Activated CD4-positive, alpha-beta T cell treated with anti-CD3 and anti-CD28 coated beads for 36 hours (primary cell): ENCODE measurements at regions not wholly inside any gene's neighbourhood (a gene's known extent, or its start where the extent isn't known, plus 50 kb on each side); places are given as distances from the start of the nearest gene placed in this dataset.
"Not testable (repeated sequence)": the region's sequence is repeated elsewhere in the genome, so short reads cannot be mapped to it uniquely, and the experiment has no call there.

Experiments
- ATAC-seq: fragments of 200-7000 bp; cut with Tn5 transposase; one replicate; pipeline ENCODE4 v1.10.0; 2021; ENCODE audit warnings: mild to moderate bottlenecking, moderate library complexity
- CTCF ChIA-PET: fragments of 350-600 bp; sonication (Branson Sonifier 250); formaldehyde crosslinking; loops from one replicate; lab custom pipeline; 2021; ENCODE audit warnings: antibody characterized with exemption; lab: Charles Lee
- POLR2A ChIA-PET: fragments of 350-600 bp; sonication (Branson Sonifier 250); formaldehyde crosslinking; loops from one replicate; lab custom pipeline; 2021; ENCODE audit warnings: antibody characterized with exemption, inconsistent platforms; lab: Charles Lee
- DNase-seq: peaks from one replicate; pipeline ENCODE4 v3.0.0-alpha.2; 2020
- H3K27ac Mint-ChIP-seq: one replicate; pipeline ENCODE4 v1.8.0; 2021; ENCODE audit warnings: mixed read lengths
- H3K27me3 Mint-ChIP-seq: one replicate; pipeline ENCODE4 v1.8.0; 2021; ENCODE audit warnings: mixed read lengths
- H3K36me3 Mint-ChIP-seq: one replicate; pipeline ENCODE4 v1.8.0; 2021; ENCODE audit warnings: low read depth, mixed read lengths
- H3K4me1 Mint-ChIP-seq: one replicate; pipeline ENCODE4 v1.8.0; 2021; ENCODE audit warnings: mixed read lengths
- H3K4me3 Mint-ChIP-seq: one replicate; pipeline ENCODE4 v1.8.0; 2021; ENCODE audit warnings: mild to moderate bottlenecking, moderate library complexity, mixed read lengths
- H3K9me3 Mint-ChIP-seq: one replicate; pipeline ENCODE4 v1.8.0; 2021; ENCODE audit warnings: low read depth, mixed read lengths
- intact Hi-C, 2 experiments: fragments of 100-400 bp; cut with DNase I in 1 of 2; cut with micrococcal nuclease in 1 of 2; formaldehyde crosslinking; loops; one replicate each; pipeline versions ENCODE4 v1.14.2 to v1.15.1; 2022 to 2024; cut with DNase I, micrococcal nuclease

GRCh38 chr4:3639613-3640586 lies 107.7 kb upstream of the LRPAP1 start:
- Mint-ChIP-seq H3K4me1 (no peaks in the 10 kb centered on the region), H3K36me3 (no peaks in the 10 kb centered on the region), H3K4me3 (no peak overlapping the region), H3K27ac (no peak overlapping the region), H3K9me3 (no peaks in the 10 kb centered on the region), H3K27me3 (no peaks in the 10 kb centered on the region)
- ChIA-PET POLR2A (no interaction called here), CTCF (no interaction called here)
- intact Hi-C loops: no loop called here
- DNase-seq (no peak), ATAC-seq (no peak)

DNA sequence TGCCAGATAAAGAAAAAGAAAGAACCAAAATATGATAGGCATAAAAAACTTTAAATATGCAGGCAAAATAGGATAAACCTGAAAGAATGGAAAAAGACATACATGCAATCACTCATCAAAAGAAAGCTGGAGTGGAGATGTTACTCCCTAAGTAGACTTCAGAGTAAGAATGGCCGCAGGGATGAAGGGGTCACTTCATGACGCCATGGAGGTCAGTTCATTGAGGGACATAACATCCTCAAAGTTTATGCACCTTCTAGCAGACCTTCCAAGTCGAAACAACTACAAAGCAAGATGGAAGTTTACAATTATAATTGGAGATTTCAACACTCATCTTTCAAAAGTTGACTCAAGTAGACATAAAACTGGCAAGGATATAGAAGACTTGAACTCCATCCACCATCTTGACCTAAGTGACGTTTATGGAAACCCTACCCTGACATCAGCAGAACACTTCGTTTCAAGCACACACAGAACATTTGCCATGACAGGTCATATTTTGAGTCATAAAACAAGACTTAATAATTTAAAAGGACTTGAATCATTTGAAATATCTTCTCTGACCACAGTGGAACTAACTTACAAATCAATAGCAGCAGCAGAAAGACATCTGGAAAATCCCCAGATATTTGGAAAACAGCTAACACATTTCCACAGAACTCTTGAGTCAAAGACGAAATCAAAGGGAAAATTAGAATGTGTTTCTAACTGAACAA lies 106.0 kb upstream of the LRPAP1 start:
- no peaks in the 10 kb centered on the region for H3K9me3 Mint-ChIP-seq
- H3K27ac Mint-ChIP-seq: no peak overlapping the region
- no peaks in the 10 kb centered on the region for H3K4me1 Mint-ChIP-seq
- DNase-seq (no peak), ATAC-seq (no peak)
- H3K36me3 Mint-ChIP-seq: no peaks in the 10 kb centered on the region
- CTCF ChIA-PET: no interaction called here
- intact Hi-C loops: no loop called here
- H3K4me3 Mint-ChIP-seq: no peak overlapping the region
- H3K27me3 Mint-ChIP-seq: no peaks in the 10 kb centered on the region
- POLR2A ChIA-PET: no interaction called here

DNA sequence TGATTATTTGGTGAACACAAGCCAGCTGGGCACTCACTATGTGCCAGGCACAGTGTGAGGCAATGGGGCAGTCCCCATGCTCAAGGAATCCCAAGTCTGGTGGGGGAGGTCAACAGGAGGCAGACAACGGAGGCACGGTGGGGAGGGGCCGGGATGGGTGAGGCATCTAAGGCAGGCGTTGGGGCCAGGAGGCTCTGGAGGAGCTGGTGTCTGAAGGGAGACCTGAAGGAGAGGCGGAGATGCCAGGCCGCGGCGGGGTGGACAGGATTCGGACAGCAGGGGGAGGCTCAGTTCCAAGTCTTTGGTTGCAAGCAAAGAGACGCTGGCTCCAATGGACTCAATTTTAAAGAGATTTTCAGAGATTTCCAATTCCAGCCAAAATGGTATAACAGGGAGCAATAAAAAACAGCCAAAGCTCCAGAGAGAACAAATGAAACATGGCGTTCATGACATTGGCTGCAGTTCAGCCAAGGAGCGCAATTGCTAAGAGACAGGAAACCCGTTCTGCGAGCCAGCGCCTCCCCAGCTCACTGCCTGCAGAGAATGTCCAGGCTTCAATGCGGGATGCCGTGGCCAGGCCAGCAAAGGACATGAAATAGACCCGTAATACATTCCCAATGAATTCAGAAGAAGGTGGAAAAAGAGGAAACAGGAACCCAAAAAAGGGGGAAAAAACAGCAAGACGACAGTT lies 105.2 kb upstream of the LRPAP1 start:
- H3K27ac Mint-ChIP-seq: no peak overlapping the region
- intact Hi-C loops: no loop called here
- DNase-seq (no peak), ATAC-seq (no peak)
- no peaks in the 10 kb centered on the region for H3K36me3 Mint-ChIP-seq
- H3K4me1 Mint-ChIP-seq: no peaks in the 10 kb centered on the region
- CTCF ChIA-PET: no interaction called here
- H3K27me3 Mint-ChIP-seq: no peaks in the 10 kb centered on the region
- POLR2A ChIA-PET: no interaction called here
- H3K4me3 Mint-ChIP-seq: no peak overlapping the region
- no peaks in the 10 kb centered on the region for H3K9me3 Mint-ChIP-seq

DNA sequence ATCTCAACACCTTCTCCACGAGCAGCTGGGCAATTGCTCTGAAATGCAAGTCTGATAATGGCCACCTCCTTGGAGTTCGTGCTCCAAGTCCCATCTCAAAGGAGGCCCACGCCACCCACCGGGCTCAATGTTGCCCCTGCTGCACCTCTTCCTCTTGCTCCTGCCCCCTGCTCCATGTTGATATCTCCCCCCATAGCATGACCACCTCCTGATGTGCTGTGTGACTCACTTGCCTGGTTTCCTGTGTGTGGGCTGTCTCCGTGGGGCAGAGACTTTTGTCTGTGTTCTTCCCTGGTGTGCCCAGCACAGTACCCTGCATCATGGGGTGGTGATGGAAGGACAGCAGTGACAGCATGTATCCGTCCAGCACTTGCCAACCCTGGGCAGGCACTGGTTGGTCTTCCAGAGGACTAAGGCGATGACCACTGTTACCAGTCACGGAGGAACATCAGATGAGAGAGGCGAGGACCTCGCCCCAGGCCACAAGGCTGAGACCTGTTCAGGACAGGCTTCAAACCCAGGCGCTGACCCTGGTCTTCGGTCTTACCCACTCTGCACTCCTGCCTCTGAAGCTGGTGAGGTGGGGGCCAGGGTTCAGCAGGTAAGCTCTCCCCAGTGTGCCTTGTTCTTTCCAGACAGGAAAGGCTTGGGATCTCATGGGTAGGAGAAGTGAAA lies 104.6 kb upstream of the LRPAP1 start:
- Mint-ChIP-seq H3K9me3 (no peaks in the 10 kb centered on the region), H3K27ac (no peak overlapping the region), H3K36me3 (no peaks in the 10 kb centered on the region), H3K27me3 (no peaks in the 10 kb centered on the region), H3K4me3 (no peak overlapping the region), H3K4me1 (no peaks in the 10 kb centered on the region)
- ChIA-PET POLR2A (no interaction called here), CTCF (no interaction called here)
- DNase-seq (no peak), ATAC-seq (no peak)
- intact Hi-C loops: no loop called here

- H3K4me3 Mint-ChIP-seq, H3K9me3 Mint-ChIP-seq, H3K27me3 Mint-ChIP-seq, ATAC-seq, H3K36me3 Mint-ChIP-seq, H3K4me1 Mint-ChIP-seq, H3K27ac Mint-ChIP-seq, intact Hi-C loops, DNase-seq, CTCF ChIA-PET: not testable (repeated sequence)
- POLR2A ChIA-PET: interaction anchor here (0.6 kb wide), 1 partner anchor 37 kb away, joined by 7 read pairs; no protein-coding TSS in a partner anchor
Observed at GRCh38 chr4:3636020-3636419, 103.8 kb upstream of the LRPAP1 start.

- H3K27me3 Mint-ChIP-seq: no peaks in the 10 kb centered on the region
- no peak overlapping the region for H3K27ac Mint-ChIP-seq
- ChIA-PET POLR2A (interaction anchor here (0.6 kb wide), 1 partner anchor 38 kb away, joined by 7 read pairs; no protein-coding TSS in a partner anchor), CTCF (no interaction called here)
- DNase-seq (no peak), ATAC-seq (no peak)
- no peaks in the 10 kb centered on the region for H3K9me3 Mint-ChIP-seq
- H3K36me3 Mint-ChIP-seq: no peaks in the 10 kb centered on the region
- intact Hi-C loops: no loop called here
- no peaks in the 10 kb centered on the region for H3K4me1 Mint-ChIP-seq
- no peak overlapping the region for H3K4me3 Mint-ChIP-seq
Observed at GRCh38 chr4:3634894-3635820, 102.9 kb upstream of the LRPAP1 start.

DNA sequence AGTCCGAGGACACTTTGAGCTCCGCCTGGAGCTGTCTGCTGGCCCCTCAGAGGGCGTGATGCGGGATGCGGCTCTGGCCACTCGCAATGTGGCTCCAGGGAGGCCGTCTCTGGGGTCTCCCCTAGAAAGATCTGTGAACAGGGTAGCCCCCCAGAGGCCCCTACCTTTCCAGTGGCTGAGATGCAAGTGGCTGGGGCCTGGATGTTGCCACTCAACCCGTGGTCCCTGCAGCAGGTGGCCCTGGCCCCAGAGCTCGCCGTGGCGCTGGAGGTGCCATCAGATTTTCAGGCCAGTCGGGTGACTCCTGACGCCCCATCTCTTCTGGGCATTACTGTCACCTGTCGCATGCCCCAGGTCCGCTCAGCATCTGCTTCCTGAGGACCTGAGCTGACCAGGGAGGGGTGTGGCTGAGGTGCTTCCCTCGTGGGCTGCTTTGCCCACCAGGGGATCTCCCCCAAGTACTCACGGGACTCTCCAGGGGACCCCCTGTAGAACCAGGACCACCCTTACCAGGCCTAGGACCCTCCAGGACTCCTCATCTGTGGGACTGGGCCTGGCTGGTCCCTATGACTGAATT lies 102.1 kb upstream of the LRPAP1 start:
- Mint-ChIP-seq H3K9me3 (no peaks in the 10 kb centered on the region), H3K27ac (no peak overlapping the region), H3K4me3 (no peak overlapping the region), H3K4me1 (no peaks in the 10 kb centered on the region), H3K27me3 (no peaks in the 10 kb centered on the region), H3K36me3 (no peaks in the 10 kb centered on the region)
- intact Hi-C loops: no loop called here
- POLR2A ChIA-PET: interaction anchor here (0.6 kb wide), 1 partner anchor 11 kb away, joined by 4 read pairs; no protein-coding TSS in a partner anchor
- ATAC-seq (no peak), DNase-seq (no peak)
- CTCF ChIA-PET: no interaction called here

GRCh38 chr4:3633277-3633676 lies 101.1 kb upstream of the LRPAP1 start:
- POLR2A ChIA-PET, H3K4me3 Mint-ChIP-seq, intact Hi-C loops, H3K9me3 Mint-ChIP-seq, H3K27ac Mint-ChIP-seq, H3K27me3 Mint-ChIP-seq, H3K4me1 Mint-ChIP-seq, ATAC-seq, CTCF ChIA-PET, DNase-seq, H3K36me3 Mint-ChIP-seq: not testable (repeated sequence)

GRCh38 chr4:3632794-3633193 lies 100.6 kb upstream of the LRPAP1 start:
- intact Hi-C loops, POLR2A ChIA-PET, H3K36me3 Mint-ChIP-seq, H3K9me3 Mint-ChIP-seq, H3K4me3 Mint-ChIP-seq, CTCF ChIA-PET, ATAC-seq, H3K27me3 Mint-ChIP-seq, H3K4me1 Mint-ChIP-seq, DNase-seq, H3K27ac Mint-ChIP-seq: not testable (repeated sequence)

DNA sequence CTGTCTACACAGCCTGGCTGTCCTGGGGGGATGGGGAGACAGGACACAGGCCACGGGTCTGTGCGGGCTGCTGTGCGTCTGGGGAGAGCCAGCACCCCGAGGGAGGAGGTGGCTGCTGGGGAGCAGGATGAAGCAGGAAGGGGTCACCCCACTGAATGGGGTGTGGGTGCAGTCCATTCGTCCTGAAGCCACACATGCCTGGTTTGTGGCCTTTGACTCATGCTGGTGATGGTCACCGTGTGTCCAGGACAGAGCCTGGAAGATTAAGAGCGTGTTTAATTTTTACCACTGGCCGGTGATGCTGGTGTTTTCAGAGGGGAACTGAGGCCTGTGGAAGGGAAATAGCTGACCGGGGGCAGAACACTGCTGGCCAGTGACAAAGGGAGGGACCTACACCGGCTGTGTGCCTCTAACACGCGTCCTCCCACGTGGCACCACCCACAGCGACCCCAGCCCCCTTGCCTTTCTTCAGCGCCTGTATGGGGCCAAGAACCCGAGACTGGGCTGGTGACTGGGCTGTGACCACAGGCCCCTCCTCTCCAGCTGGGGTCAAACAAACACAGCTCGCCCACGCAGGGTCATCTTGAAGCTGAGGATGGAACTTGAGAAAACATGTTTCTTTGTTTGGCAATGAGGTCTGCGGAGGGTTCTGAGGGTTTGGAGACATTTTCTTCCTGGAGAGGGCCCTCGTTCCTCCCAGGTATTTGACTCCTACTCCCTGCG lies 99.5 kb upstream of the LRPAP1 start:
- ATAC-seq, H3K4me1 Mint-ChIP-seq, H3K4me3 Mint-ChIP-seq, H3K9me3 Mint-ChIP-seq, intact Hi-C loops, CTCF ChIA-PET, POLR2A ChIA-PET, H3K27me3 Mint-ChIP-seq, H3K27ac Mint-ChIP-seq, H3K36me3 Mint-ChIP-seq, DNase-seq: not testable (repeated sequence)
